B cell (primary cell): ENCODE measurements at regions not wholly inside any gene's neighbourhood (a gene's known extent, or its start where the extent isn't known, plus 50 kb on each side); places are given as distances from the start of the nearest gene placed in this dataset.

Experiments
- EZH2 ChIP-seq: IDR thresholded peaks from 2 replicates; pipeline ENCODE4 v1.6.1; 2012; ENCODE audit warnings: borderline replicate concordance, low read depth, mild to moderate bottlenecking, moderate library complexity, low read length; ENCODE audit not compliant: insufficient read depth, poor library complexity, severe bottlenecking
- TF ChIP-seq, protein P1 (sequence below): fragments of 200-600 bp; IDR thresholded peaks from one replicate; pipeline ENCODE4 v1.8.0; 2022; ENCODE audit warnings: antibody characterized with exemption, mild to moderate bottlenecking

DNA sequence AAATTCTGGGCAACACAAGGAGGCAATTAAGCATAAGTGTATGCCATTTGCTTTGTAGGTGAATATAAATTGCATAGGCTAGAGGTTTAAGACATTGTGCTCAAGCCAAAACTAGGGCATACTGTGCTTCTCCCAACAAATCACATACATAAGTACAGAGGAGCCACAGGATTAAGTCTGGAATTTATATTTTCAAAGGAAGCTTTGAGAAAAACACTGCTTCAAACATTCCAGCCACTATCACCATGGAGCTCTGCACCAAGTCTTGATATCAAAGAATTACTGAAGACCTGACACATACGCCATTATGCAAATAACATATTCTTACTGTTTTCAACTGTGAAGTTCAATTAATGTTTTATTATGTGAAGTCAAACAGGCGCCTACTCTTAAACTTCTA, 119.4 kb upstream of the NPHP3 start:
- TF ChIP-seq, protein P1, sequence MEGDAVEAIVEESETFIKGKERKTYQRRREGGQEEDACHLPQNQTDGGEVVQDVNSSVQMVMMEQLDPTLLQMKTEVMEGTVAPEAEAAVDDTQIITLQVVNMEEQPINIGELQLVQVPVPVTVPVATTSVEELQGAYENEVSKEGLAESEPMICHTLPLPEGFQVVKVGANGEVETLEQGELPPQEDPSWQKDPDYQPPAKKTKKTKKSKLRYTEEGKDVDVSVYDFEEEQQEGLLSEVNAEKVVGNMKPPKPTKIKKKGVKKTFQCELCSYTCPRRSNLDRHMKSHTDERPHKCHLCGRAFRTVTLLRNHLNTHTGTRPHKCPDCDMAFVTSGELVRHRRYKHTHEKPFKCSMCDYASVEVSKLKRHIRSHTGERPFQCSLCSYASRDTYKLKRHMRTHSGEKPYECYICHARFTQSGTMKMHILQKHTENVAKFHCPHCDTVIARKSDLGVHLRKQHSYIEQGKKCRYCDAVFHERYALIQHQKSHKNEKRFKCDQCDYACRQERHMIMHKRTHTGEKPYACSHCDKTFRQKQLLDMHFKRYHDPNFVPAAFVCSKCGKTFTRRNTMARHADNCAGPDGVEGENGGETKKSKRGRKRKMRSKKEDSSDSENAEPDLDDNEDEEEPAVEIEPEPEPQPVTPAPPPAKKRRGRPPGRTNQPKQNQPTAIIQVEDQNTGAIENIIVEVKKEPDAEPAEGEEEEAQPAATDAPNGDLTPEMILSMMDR = no peak
- no peak for TF ChIP-seq EZH2
